Stimulated activated naive CD8-positive, alpha-beta T cell treated with anti-CD3 and anti-CD28 coated beads, Interleukin-15, amount 100 ng/mL, for 72 hours (primary cell): ENCODE measurements at regions not wholly inside any gene's neighbourhood (a gene's known extent, or its start where the extent isn't known, plus 50 kb on each side); places are given as distances from the start of the nearest gene placed in this dataset.

Experiments
- ATAC-seq: fragments of 150-1000 bp; cut with Tn5 transposase; 2 replicates; pipeline ENCODE4 v1.10.0; 2021; ENCODE audit warnings: mild to moderate bottlenecking, moderate library complexity
- DNase-seq, 2 donors: peaks; one replicate each; pipeline ENCODE4 v3.0.0; 2021 to 2022
- H3K27ac Mint-ChIP-seq, 2 donors: one replicate each; pipeline ENCODE4 v1.8.0; 2022; ENCODE audit warnings: mild to moderate bottlenecking in 2 of 2, mixed read lengths in 2 of 2, moderate library complexity in 2 of 2
- H3K27me3 Mint-ChIP-seq: one replicate; pipeline ENCODE4 v1.8.0; 2022; ENCODE audit warnings: mixed read lengths
- H3K4me1 Mint-ChIP-seq: one replicate; pipeline ENCODE4 v1.8.0; 2022; ENCODE audit warnings: mild to moderate bottlenecking, mixed read lengths
- H3K4me3 Mint-ChIP-seq, 2 donors: one replicate each; pipeline ENCODE4 v1.8.0; 2022; ENCODE audit warnings: mild to moderate bottlenecking in 2 of 2, mixed read lengths in 2 of 2, moderate library complexity in 1 of 2
- H3K9me3 Mint-ChIP-seq, 2 donors: one replicate each; pipeline ENCODE4 v1.8.0; 2022; ENCODE audit warnings: mixed read lengths in 2 of 2

GRCh38 chr6:95071464-95071863 is 505.9 kb upstream of the MANEA start:
- Mint-ChIP-seq H3K27ac (no peak overlapping the region), H3K27me3 (no peaks in the 10 kb centered on the region), H3K4me1 (no peaks in the 10 kb centered on the region), H3K4me3 (no peak overlapping the region), H3K9me3 (no peaks in the 10 kb centered on the region)
- DNase-seq (no peak), ATAC-seq (no peak)

- no peaks in the 10 kb centered on the region for H3K4me1 Mint-ChIP-seq
- ATAC-seq (no peak), DNase-seq (no peak)
- H3K27ac Mint-ChIP-seq = no peak overlapping the region
- H3K4me3 Mint-ChIP-seq = no peak overlapping the region
- no peaks in the 10 kb centered on the region for H3K9me3 Mint-ChIP-seq
- no peaks in the 10 kb centered on the region for H3K27me3 Mint-ChIP-seq
Measured at GRCh38 chr6:95078457-95078856, 498.9 kb upstream of the MANEA start.

GRCh38 chr6:95081231-95081630 is 496.1 kb upstream of the MANEA start:
- Mint-ChIP-seq H3K27me3 (no peaks in the 10 kb centered on the region), H3K4me3 (no peak overlapping the region), H3K27ac (no peak overlapping the region)

DNA sequence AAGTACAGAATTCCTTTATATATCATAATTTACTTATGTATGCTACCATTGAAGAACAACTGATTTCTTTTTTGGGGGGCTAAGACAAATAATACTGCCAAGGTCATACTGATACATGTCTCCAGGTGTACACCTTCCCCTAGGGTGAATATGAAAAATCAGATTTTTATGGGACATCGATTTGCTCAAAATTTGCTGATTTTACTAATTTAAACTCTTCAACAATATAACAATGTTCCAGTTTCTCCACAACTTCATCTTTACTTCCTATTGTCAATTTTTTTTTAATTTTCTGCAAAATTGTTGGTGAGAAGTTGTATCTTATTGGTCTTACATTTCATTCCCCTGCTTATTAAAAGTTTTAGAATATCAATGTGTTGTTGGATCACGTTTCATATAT is 495.4 kb upstream of the MANEA start:
- Mint-ChIP-seq H3K27me3 (no peaks in the 10 kb centered on the region), H3K4me3 (no peak overlapping the region), H3K4me1 (no peaks in the 10 kb centered on the region), H3K9me3 (no peaks in the 10 kb centered on the region), H3K27ac (no peak overlapping the region)
- DNase-seq (no peak), ATAC-seq (no peak)

More at GRCh38 chr6:95081231-95081630, 496.1 kb upstream of the MANEA start:
- Mint-ChIP-seq H3K9me3 (no peaks in the 10 kb centered on the region), H3K4me1 (no peaks in the 10 kb centered on the region)
- DNase-seq = no peak
- no peak for ATAC-seq

DNA sequence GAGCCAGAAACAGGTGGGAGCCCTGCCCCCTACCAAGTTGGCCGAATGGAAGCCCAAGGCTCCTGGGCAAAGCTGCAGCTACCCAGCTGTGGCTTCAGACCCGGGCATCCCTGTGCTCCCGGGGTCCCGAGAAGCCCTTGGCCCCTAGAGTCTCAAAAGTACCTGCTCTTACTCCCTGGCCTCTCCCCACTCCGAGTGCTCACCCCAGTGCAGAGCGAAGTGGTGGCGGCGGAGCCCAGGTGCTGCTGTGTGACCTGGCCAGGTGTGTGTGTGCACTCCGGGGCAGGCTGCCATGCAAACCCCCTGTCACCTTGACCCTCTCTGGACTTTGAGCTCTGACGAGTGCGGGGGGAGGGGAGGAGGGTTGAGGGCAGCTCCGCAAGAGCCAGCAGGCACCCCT is 493.8 kb upstream of the MANEA start:
- DNase-seq (no peak), ATAC-seq (peak; percentile 23)
- H3K4me1 Mint-ChIP-seq = no peaks in the 10 kb centered on the region
- no peak overlapping the region for H3K27ac Mint-ChIP-seq
- H3K27me3 Mint-ChIP-seq = no peaks in the 10 kb centered on the region
- H3K4me3 Mint-ChIP-seq = no peak overlapping the region
- no peaks in the 10 kb centered on the region for H3K9me3 Mint-ChIP-seq

DNA sequence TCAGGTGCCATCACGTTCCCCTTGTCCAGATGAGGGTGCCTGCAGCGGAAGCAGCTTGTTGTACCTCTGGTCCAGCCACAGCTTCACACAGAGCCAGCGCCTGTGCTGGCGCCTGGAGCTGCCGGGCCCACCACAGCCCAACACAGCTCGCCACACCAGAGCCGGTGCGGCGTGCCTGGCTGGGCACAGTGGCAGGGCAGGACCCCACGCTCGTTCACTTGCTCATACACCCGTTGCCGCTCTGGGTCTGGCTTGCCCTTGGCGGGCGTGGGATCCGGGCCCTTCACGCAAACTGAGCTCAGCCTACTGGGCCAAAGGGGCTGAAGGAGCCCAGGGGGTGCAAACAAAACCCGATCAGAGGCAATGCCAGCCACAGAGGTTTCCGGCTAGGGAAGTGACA is 492.5 kb upstream of the MANEA start:
- H3K27me3 Mint-ChIP-seq = no peaks in the 10 kb centered on the region

DNA sequence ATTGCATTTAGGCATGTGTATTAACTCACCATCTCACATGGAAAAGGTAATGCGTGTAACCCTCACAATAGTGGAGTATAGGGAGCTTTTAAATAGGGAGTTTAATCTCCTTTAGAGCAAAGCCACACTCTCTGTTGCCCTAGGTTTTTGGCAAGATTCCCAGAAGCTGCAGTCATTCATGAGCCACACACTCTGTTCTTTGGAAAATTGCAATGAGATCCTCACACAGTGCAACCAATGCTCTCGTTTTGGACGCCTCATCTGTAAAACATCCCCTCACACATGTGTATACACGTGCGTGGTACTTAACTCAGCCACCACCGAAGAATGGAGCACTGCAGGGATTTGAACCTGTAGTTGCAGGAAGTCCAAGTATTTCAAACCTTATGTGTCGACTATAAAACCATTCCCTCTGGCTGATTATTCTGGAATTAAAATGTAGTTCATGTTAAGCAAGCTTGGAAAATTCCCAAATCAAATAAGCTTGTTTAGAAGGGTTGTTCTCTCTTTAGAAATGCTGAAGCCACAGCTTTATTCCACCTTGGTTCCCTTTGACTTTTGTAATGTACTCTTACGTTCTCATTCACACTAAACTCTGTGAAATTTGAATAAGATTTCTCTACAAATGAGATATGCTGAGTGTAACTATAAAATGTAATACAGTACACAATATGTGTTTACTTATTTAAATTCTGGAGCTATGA is 489.8 kb upstream of the MANEA start:
- DNase-seq = no peak
- H3K4me1 Mint-ChIP-seq = no peaks in the 10 kb centered on the region
- ATAC-seq = no peak

More for the DNA sequence above, 492.5 kb upstream of the MANEA start:
- DNase-seq (no peak), ATAC-seq (no peak)
- no peak overlapping the region for H3K4me3 Mint-ChIP-seq
- H3K9me3 Mint-ChIP-seq = no peaks in the 10 kb centered on the region
- no peaks in the 10 kb centered on the region for H3K4me1 Mint-ChIP-seq
- no peak overlapping the region for H3K27ac Mint-ChIP-seq

GRCh38 chr6:95091823-95092436 is 485.4 kb upstream of the MANEA start:
- no peaks in the 10 kb centered on the region for H3K27me3 Mint-ChIP-seq
- ATAC-seq (peak; percentile 67), DNase-seq (no peak)
- no peak overlapping the region for H3K4me3 Mint-ChIP-seq
- no peak overlapping the region for H3K27ac Mint-ChIP-seq
- H3K4me1 Mint-ChIP-seq = no peaks in the 10 kb centered on the region
- H3K9me3 Mint-ChIP-seq = no peaks in the 10 kb centered on the region

More for the DNA sequence above, 489.8 kb upstream of the MANEA start:
- Mint-ChIP-seq H3K27ac (no peak overlapping the region), H3K27me3 (no peaks in the 10 kb centered on the region), H3K4me3 (no peak overlapping the region), H3K9me3 (no peaks in the 10 kb centered on the region)

- Mint-ChIP-seq H3K27me3 (no peaks in the 10 kb centered on the region), H3K4me3 (no peak overlapping the region), H3K27ac (no peak overlapping the region), H3K9me3 (no peaks in the 10 kb centered on the region), H3K4me1 (no peaks in the 10 kb centered on the region)
- DNase-seq (no peak), ATAC-seq (no peak)
Measured at GRCh38 chr6:95093154-95093553, 484.2 kb upstream of the MANEA start.

GRCh38 chr6:95094751-95095663 is 482.3 kb upstream of the MANEA start:
- Mint-ChIP-seq H3K4me1 (no peaks in the 10 kb centered on the region), H3K4me3 (no peak overlapping the region), H3K27ac (no peak overlapping the region), H3K27me3 (no peaks in the 10 kb centered on the region), H3K9me3 (no peaks in the 10 kb centered on the region)
- no peak for ATAC-seq
- no peak for DNase-seq

GRCh38 chr6:95095855-95096254 is 481.5 kb upstream of the MANEA start:
- Mint-ChIP-seq H3K27me3 (no peaks in the 10 kb centered on the region), H3K9me3 (no peaks in the 10 kb centered on the region), H3K4me1 (no peaks in the 10 kb centered on the region), H3K4me3 (no peak overlapping the region), H3K27ac (no peak overlapping the region)
- ATAC-seq (no peak), DNase-seq (no peak)

DNA sequence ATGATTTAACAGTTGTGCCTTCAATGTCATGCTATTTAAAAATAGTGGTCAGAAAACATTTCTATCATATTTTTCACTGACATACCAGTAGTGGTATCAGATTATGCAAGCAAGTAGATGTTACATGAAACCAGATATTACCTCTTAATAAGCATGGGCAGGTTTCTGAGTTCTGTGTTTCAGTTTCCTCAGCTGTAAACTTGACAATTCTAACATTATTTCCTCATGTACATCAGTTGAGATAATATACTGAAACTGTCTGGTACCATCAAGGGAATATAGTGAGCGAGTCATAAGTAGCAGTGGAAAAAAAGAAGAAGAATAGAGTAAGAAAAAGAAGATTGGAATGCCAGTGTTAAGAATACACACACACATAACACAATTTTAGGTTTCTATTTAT is 477.9 kb upstream of the MANEA start:
- H3K9me3 Mint-ChIP-seq = no peaks in the 10 kb centered on the region
- H3K27ac Mint-ChIP-seq = no peak overlapping the region
- no peak for DNase-seq
- ATAC-seq = no peak
- H3K27me3 Mint-ChIP-seq = no peaks in the 10 kb centered on the region
- no peak overlapping the region for H3K4me3 Mint-ChIP-seq
- no peaks in the 10 kb centered on the region for H3K4me1 Mint-ChIP-seq

- no peak overlapping the region for H3K4me3 Mint-ChIP-seq
- H3K4me1 Mint-ChIP-seq = no peaks in the 10 kb centered on the region
- no peaks in the 10 kb centered on the region for H3K27me3 Mint-ChIP-seq
- H3K9me3 Mint-ChIP-seq = no peaks in the 10 kb centered on the region
- no peak for DNase-seq
- ATAC-seq = no peak
- H3K27ac Mint-ChIP-seq = no peak overlapping the region
Measured at GRCh38 chr6:95109212-95109611, 468.1 kb upstream of the MANEA start.

DNA sequence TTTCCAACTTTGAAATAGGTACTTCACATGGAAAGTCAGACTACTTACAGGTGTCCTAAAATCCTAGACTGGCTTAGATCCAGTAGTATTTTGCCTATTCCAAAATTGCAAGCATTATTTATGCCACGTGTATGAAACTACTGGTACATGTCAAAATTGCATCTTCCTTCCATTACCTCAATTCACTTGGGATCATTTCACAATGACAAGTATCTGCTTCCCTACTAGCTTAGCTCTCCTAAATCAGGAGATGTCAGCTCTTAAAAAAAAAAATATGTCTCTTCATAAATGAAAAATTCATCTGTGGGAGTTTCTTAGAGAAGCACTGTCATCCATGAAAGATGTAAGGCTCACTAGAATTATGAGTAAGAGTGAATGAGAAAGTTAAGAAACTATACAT is 466.6 kb upstream of the MANEA start:
- H3K27ac Mint-ChIP-seq = no peak overlapping the region
- no peaks in the 10 kb centered on the region for H3K4me1 Mint-ChIP-seq
- ATAC-seq = no peak
- DNase-seq = no peak
- no peak overlapping the region for H3K4me3 Mint-ChIP-seq
- no peaks in the 10 kb centered on the region for H3K27me3 Mint-ChIP-seq
- no peaks in the 10 kb centered on the region for H3K9me3 Mint-ChIP-seq

DNA sequence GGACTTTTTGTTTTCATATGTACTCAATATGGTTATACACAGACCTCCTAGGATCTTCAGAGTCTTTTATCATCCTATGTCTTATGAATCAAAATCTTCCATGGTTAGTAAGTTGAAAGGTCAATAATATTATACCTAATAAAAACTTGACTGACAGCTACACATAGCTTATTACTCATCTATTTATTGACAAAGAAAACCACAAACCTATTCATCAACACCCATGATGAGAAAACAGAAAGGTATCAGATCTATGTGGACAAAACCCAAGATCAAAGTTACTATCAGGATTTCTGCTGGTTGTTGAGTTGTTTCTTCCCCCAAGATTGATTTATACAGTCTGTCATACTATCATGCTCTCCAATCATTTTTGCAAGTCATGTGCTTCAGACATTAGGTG is 460.1 kb upstream of the MANEA start:
- no peak for ATAC-seq
- Mint-ChIP-seq H3K4me3 (no peak overlapping the region), H3K9me3 (no peaks in the 10 kb centered on the region), H3K27me3 (no peaks in the 10 kb centered on the region), H3K27ac (no peak overlapping the region), H3K4me1 (no peaks in the 10 kb centered on the region)
- no peak for DNase-seq

DNA sequence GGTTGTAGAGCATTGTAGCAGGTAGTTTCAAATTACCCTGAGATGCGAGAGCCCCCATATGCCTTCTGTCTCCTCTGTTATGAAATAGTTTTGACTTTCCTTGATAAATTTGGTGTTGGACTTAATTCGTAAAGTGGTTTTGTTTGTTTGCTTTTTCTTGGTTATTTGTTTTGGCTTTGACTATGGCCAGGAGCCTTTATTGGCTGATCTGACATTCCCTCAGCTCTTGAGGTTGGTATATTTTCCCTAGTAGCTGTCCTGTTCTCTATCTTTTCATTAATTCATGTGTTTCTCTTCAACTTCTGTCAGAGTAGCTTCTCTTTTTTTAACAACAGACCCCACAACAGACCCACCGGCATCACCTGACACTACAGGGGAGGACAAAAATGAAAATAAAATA is 457.4 kb upstream of the MANEA start:
- Mint-ChIP-seq H3K9me3 (no peaks in the 10 kb centered on the region), H3K27ac (no peak overlapping the region), H3K27me3 (no peaks in the 10 kb centered on the region), H3K4me1 (no peaks in the 10 kb centered on the region), H3K4me3 (no peak overlapping the region)
- DNase-seq (no peak), ATAC-seq (no peak)
